Iris pigment epithelial cell (primary cell): ENCODE measurements at regions not wholly inside any gene's neighbourhood (a gene's known extent, or its start where the extent isn't known, plus 50 kb on each side); places are given as distances from the start of the nearest gene placed in this dataset.

Experiments used
- DNase-seq: peaks from one replicate; pipeline ENCODE4 v3.0.0-alpha.2; 2011; ENCODE audit warnings: low read depth

GRCh38 chr10:121661451-121661851, 63.2 kb upstream of the FGFR2 start:
- no peak for DNase-seq

DNA sequence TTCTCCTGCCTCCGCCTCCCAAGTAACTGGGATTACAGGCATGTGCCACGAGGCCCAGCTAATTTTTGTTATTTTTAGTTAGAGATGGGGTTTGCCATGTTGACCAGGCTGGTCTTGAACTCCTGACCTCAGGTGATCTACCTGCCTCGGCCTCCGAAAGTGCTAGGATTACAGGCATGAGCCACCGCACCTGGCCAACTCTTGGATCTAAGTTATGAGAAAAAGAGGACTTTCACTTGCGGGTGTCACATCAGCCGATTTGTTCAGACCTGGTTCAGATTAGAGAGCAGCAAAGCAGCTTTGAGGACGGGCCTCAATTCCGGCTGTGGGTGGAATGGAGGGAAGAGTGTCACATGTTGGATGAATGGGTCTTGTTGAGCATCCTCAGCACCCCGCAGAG, 61.0 kb upstream of the FGFR2 start:
- no peak for DNase-seq

- no peak for DNase-seq
Observed at GRCh38 chr10:121658611-121659010, 60.4 kb upstream of the FGFR2 start.

DNA sequence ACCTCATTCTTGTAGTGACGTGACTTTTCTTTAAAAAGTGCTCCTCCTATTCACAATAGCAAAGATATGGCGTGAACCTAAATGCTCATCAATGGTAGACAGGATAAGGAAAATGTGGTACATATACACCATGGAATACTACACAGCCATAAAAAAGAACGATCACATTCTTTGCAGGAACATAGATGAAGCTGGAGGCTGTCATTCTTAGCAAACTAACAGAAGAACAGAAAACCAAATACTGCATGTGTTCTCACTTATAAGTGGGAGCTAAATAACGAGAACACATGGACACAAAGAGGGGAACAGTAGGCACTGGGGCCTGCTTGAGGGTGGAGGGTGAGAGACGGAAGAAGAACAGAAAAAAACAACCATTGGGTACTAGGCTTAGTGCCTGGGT, 59.9 kb upstream of the FGFR2 start:
- DNase-seq = no peak

GRCh38 chr10:121655254-121656144, 57.3 kb upstream of the FGFR2 start:
- DNase-seq = no peak

- DNase-seq = no peak
Observed at GRCh38 chr10:121654021-121654545, 55.8 kb upstream of the FGFR2 start.

DNA sequence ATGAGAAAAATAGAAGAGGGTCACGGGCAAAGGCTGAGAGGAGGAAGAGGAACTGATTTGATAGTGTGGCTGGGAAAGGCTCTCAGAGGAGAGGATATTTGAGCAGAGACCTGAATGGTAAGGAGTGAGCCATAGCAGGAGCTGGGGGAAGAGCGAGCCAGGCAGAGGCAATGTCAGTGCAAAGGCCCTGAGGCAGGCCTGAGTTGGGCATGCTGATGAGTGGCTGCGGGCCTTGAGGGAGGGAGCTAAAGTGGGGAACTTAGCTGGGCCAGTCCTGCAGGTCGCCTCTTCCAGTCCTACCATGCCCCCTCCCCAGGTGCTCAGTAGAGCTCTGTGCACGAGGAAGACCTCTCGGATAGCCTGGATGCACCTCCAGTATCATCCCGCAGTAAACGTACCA, 55.4 kb upstream of the FGFR2 start:
- DNase-seq = no peak

DNA sequence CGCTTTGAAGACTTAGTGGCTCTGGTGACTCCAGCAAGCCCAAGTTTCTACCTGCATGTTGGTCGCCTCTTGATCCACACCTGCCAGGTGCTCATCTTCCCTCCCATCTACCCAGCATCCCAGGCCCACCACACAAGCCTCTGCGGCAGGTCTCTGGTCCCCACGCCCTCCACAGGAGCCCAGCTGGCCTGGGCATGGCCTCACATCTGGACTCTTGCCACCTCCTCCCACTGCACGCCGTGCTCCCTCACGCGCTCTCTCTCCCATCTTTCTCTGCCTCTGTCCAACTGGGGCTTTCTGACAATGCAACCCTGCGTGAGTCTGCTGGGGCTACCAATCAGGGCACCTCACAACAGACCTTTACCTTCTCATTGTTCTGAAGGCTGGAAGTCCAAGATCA, 50.2 kb upstream of the FGFR2 start:
- no peak for DNase-seq

DNA sequence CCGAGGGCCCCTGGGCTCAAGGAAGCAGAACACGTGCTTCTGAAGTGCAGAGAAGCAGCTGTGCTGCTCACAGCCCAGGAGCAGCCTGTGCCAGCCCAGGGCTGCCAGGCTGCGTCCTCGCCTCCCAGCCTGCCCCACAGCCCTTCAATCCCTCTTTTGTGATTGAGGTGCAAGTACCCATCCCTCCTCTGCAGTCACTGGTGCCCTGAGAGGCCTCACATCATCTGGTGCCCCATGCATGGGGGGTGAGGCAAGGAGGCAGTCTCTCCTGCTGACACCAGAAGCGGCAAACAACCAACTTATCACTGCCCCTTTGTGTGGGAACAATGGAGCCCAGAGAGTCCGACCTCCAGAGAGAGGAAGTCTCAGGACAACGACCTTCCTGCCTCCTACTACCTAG, 49.8 kb upstream of the FGFR2 start:
- no peak for DNase-seq
